GM23248 (cell line): ENCODE measurements at regions not wholly inside any gene's neighbourhood (a gene's known extent, or its start where the extent isn't known, plus 50 kb on each side); places are given as distances from the start of the nearest gene placed in this dataset.
"Not testable (repeated sequence)": the region's sequence is repeated elsewhere in the genome, so short reads cannot be mapped to it uniquely, and the experiment has no call there.

Experiments
- DNase-seq: peaks from one replicate; pipeline ENCODE4 v3.0.0-alpha.2; 2015
- H2AFZ ChIP-seq: fragments of 200-600 bp; sonication (generic); 2 replicates; pipeline ENCODE4 v1.6.1; 2016; ENCODE audit warnings: antibody characterized with exemption
- H3F3A ChIP-seq: fragments of 200-600 bp; sonication (generic); 2 replicates; pipeline ENCODE4 v1.6.1; 2016; ENCODE audit warnings: mild to moderate bottlenecking, antibody characterized with exemption, mixed run types; ENCODE audit not compliant: insufficient read depth
- H3K27ac ChIP-seq: fragments of 200-600 bp; sonication (generic); 2 replicates; pipeline ENCODE4 v1.5.1; 2016; ENCODE audit warnings: mild to moderate bottlenecking
- H3K27me3 ChIP-seq: fragments of 200-600 bp; sonication (generic); replicated peaks from 2 replicates; pipeline ENCODE4 v1.6.1; 2016; ENCODE audit warnings: mild to moderate bottlenecking; ENCODE audit not compliant: insufficient read depth
- H3K36me3 ChIP-seq: fragments of 200-600 bp; sonication (generic); 2 replicates; pipeline ENCODE4 v1.6.1; 2016; ENCODE audit warnings: low read depth, mild to moderate bottlenecking
- H3K4me1 ChIP-seq: fragments of 200-600 bp; sonication (generic); 2 replicates; pipeline ENCODE4 v1.6.1; 2016; ENCODE audit warnings: mild to moderate bottlenecking; ENCODE audit not compliant: insufficient read depth
- H3K4me2 ChIP-seq: fragments of 200-600 bp; sonication (generic); one replicate; pipeline ENCODE4 v1.6.1; 2016; ENCODE audit warnings: mild to moderate bottlenecking; ENCODE audit not compliant: unreplicated experiment
- H3K4me3 ChIP-seq: fragments of 200-600 bp; sonication (generic); 2 replicates; pipeline ENCODE4 v1.5.1; 2016; ENCODE audit warnings: mild to moderate bottlenecking
- H3K79me2 ChIP-seq: fragments of 200-600 bp; sonication (generic); 2 replicates; pipeline ENCODE4 v1.6.1; 2016; ENCODE audit warnings: mild to moderate bottlenecking; ENCODE audit not compliant: insufficient read depth
- H3K9ac ChIP-seq: fragments of 200-600 bp; sonication (generic); 2 replicates; pipeline ENCODE4 v1.6.1; 2016; ENCODE audit warnings: mild to moderate bottlenecking
- H3K9me2 ChIP-seq: fragments of 200-600 bp; sonication (generic); 2 replicates; pipeline ENCODE4 v1.6.1; 2016; ENCODE audit warnings: mixed run types, mild to moderate bottlenecking, moderate library complexity; ENCODE audit not compliant: insufficient read depth
- H3K9me3 ChIP-seq: fragments of 200-600 bp; sonication (generic); one replicate; pipeline ENCODE4 v1.6.1; 2017; ENCODE audit warnings: low read depth
- H4K20me1 ChIP-seq: fragments of 200-600 bp; sonication (generic); 2 replicates; pipeline ENCODE4 v1.6.0; 2016; ENCODE audit not compliant: insufficient read depth
- EZH2 ChIP-seq: fragments of 200-600 bp; sonication (generic); IDR thresholded peaks from 2 replicates; pipeline ENCODE4 v1.6.1; 2018; ENCODE audit warnings: antibody characterized with exemption, mild to moderate bottlenecking; ENCODE audit not compliant: insufficient read depth, poor library complexity, severe bottlenecking
- EZH2phosphoT487 ChIP-seq: fragments of 200-600 bp; sonication (generic); IDR thresholded peaks from 2 replicates; pipeline ENCODE4 v1.6.1; 2018; ENCODE audit warnings: antibody characterized with exemption, moderate library complexity, mild to moderate bottlenecking, low read depth; ENCODE audit not compliant: insufficient read depth
- WGBS, 2 experiments: methylation state at CpG; one replicate each; pipeline ENCODE4 v1.1.6; 2015 to 2017; ENCODE audit warnings: low lambda C conversion rate in 2 of 2, low coverage in 1 of 2; ENCODE audit errors: missing lambda C conversion rate in 2 of 2; 5-methylcytosine and 5-hydroxymethylcytosine counted together
- in situ Hi-C: fragments of 300-500 bp; cut with MboI; formaldehyde crosslinking; loops from 2 replicates; pipeline ENCODE4 v1.15.0; 2020

DNA sequence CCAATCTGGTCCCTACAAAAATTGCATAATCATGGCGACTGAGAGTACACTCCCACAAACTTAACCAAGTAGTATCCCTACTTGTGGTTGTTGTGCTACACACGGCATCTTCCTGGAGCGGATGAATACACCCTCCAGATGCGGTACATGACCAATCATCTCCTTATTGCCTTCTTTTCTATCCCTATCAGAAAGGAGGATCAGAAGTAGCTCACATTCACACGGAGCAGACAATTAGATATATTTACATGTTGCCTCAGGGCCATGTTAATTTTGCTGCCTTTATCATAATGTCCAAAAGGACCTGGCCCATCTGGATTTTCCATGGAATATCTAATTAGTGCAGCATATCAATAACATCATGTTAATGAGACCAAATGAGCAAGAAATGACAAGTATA lies 96.4 kb upstream of the RNU6-1 start:
- Histone ChIP-seq H3K9me3 (no peaks in the 10 kb centered on the region), H3K9ac (no peak overlapping the region), H3F3A (no peaks in the 10 kb centered on the region), H3K4me3 (no peak overlapping the region), H3K4me1 (no peaks in the 10 kb centered on the region), H3K27me3 (peaks cover 34% of the 10 kb centered on the region), H2AFZ (no peak overlapping the region), H3K27ac (no peak overlapping the region), H4K20me1 (no peaks in the 10 kb centered on the region), H3K36me3 (no peaks in the 10 kb centered on the region), H3K4me2 (no peak overlapping the region), H3K79me2 (no peaks in the 10 kb centered on the region), H3K9me2 (no peaks in the 10 kb centered on the region)
- no peak for TF ChIP-seq EZH2
- TF ChIP-seq EZH2phosphoT487: no peak
- 67 to 69% methylated on average over 5 of the region's 5 CpGs for WGBS, 2 experiments
- in situ Hi-C loops: no loop called here
- no peak for DNase-seq

DNA sequence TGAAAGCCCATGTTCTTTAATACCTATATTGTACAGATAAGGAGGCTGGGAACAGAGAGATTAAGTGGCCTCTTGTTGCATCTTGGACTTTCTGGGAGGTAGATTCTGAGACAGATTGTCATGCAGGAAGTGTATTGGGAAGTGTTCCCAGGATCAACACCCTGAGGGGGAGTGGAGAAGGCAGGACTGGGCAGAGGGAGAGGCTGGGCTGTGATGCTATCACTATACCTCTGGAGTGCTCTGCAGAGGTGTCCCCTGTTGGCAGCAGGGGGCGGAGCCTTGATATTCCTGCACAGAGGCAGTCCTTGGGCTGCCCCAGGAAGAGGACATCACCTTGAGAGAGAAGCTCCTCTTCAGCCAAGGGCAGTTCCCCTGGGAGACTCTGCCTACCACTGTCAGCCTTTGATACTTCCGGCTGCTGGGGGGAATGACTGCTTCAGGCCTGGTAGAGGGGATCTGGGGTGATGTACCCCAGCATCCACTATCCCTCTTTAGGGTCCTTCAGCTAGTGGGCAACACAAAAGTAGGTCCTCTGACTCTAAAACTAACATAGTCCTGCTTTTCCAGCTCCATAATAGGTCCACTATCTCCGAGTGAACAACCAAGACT lies 97.4 kb upstream of the RNU6-1 start:
- 73 to 82% methylated on average over 3 of the region's 3 CpGs for WGBS, 2 experiments
- Histone ChIP-seq H3K9me3 (no peaks in the 10 kb centered on the region), H3K9ac (no peak overlapping the region), H2AFZ (no peak overlapping the region), H3K9me2 (no peaks in the 10 kb centered on the region), H3K4me1 (no peaks in the 10 kb centered on the region), H3K27ac (no peak overlapping the region), H4K20me1 (no peaks in the 10 kb centered on the region), H3K27me3 (peaks cover 34% of the 10 kb centered on the region), H3F3A (no peaks in the 10 kb centered on the region), H3K4me2 (no peak overlapping the region), H3K79me2 (no peaks in the 10 kb centered on the region), H3K36me3 (no peaks in the 10 kb centered on the region), H3K4me3 (no peak overlapping the region)
- no peak for TF ChIP-seq EZH2
- DNase-seq: no peak
- in situ Hi-C loops: no loop called here

DNA sequence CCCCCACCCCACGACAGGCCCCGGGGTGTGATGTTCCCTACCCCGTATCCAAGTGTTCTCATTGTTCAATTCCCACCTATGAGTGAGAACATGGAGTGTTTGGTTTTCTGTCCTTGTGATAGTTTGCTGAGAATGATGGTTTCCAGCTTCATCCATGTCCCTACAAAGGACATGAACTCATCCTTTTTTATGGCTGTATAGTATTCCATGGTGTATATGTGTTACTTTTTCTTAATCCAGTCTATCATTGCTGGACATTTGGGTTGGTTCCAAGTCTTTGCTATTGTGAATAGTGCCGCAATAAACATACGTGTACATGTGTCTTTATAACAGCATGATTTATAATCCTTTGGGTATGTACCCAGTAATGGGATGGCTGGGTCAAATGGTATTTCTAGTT lies 99.3 kb upstream of the RNU6-1 start:
- DNase-seq, H4K20me1 ChIP-seq, H3K9ac ChIP-seq, H3K36me3 ChIP-seq, H3F3A ChIP-seq, H3K79me2 ChIP-seq, in situ Hi-C loops, H3K4me2 ChIP-seq, H3K4me3 ChIP-seq, H3K4me1 ChIP-seq, H3K9me2 ChIP-seq, H2AFZ ChIP-seq, H3K27ac ChIP-seq, H3K9me3 ChIP-seq: not testable (repeated sequence)
- peaks cover 21% of the 10 kb centered on the region for H3K27me3 ChIP-seq
- WGBS, 2 experiments: 73 to 80% methylated on average over 5 of the region's 5 CpGs

DNA sequence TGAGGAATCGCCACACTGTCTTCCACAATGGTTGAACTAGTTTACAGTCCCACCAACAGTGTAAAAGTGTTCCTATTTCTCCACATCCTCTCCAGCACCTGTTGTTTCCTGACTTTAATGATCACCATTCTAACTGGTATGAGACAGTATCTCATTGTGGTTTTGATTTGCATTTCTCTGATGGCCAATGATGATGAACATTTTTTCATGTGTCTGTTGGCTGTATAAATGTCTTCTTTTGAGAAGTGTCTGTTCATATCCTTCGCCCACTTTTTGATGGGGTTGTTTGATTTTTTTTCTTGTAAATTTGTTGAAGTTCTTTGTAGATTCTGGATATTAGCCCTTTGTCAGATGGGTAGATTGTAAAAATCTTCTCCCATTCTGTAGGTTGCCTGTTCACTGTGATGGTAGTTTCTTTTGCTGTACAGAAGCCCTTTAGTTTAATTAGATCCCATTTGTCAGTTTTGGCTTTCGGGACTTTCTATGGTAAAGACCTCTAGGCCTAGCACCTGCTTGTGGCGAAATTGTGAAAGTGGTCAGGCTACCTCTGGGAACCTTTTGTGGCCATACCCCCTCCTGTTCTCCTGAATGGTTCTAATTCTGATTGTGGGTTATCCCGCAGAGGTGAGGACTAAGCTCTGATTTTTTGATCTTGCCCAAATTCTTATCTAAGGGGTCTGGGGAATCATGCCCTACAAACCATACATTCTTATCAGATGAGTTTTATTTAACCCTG lies 99.9 kb upstream of the RNU6-1 start:
- H4K20me1 ChIP-seq, H3K9me3 ChIP-seq, H3K79me2 ChIP-seq, DNase-seq, H3K4me2 ChIP-seq, H3F3A ChIP-seq, in situ Hi-C loops, H2AFZ ChIP-seq, H3K27ac ChIP-seq, H3K9me2 ChIP-seq, H3K4me1 ChIP-seq, H3K9ac ChIP-seq, H3K36me3 ChIP-seq, H3K4me3 ChIP-seq: not testable (repeated sequence)
- H3K27me3 ChIP-seq: peaks cover 21% of the 10 kb centered on the region
- WGBS, 2 experiments: 58 to 59% methylated on average over 5 of the region's 5 CpGs

DNA sequence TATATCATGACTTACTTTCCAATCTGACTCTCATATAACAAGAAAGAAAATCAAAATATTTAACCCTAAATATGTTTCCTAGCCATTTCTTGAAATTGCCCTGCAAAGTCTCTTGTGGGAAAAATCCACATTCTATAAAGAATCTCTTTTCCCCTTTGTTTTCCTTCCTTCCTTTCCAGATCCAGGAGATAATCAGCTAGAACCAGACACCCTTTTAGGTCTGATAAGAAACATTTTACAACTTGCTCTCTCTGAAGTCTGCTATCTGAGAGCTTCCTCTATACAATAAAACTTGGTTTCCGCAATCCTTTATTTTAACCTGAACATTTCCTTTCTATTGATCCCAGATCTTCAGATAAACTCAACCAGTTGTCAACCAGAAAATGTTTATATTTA lies 100.5 kb upstream of the RNU6-1 start:
- Histone ChIP-seq H3K9me2 (no peaks in the 10 kb centered on the region), H3K4me1 (no peaks in the 10 kb centered on the region), H3K27ac (no peak overlapping the region), H3K4me3 (no peak overlapping the region), H3K79me2 (no peaks in the 10 kb centered on the region), H3K36me3 (no peaks in the 10 kb centered on the region), H4K20me1 (no peaks in the 10 kb centered on the region), H3K9me3 (no peaks in the 10 kb centered on the region), H3K9ac (no peak overlapping the region), H2AFZ (no peak overlapping the region), H3K27me3 (peaks cover 20% of the 10 kb centered on the region), H3K4me2 (no peak overlapping the region), H3F3A (no peaks in the 10 kb centered on the region)
- TF ChIP-seq EZH2phosphoT487 (no peak), EZH2 (no peak)
- WGBS, 2 experiments: 97 to 100% methylated on average over 1 of the region's 1 CpG
- in situ Hi-C loops: no loop called here
- DNase-seq: no peak
